Neural cell (in vitro differentiated cells): ENCODE measurements at regions not wholly inside any gene's neighbourhood (a gene's known extent, or its start where the extent isn't known, plus 50 kb on each side); places are given as distances from the start of the nearest gene placed in this dataset.
"Not testable (repeated sequence)": the region's sequence is repeated elsewhere in the genome, so short reads cannot be mapped to it uniquely, and the experiment has no call there.

Source experiments
- H2AFZ ChIP-seq: fragments of 200-600, 300-800 bp; sonication (generic), shearing (Covaris generic); 2 replicates; pipeline ENCODE4 v1.6.0; 2014; ENCODE audit warnings: low read depth, mild to moderate bottlenecking, antibody characterized with exemption, low read length, moderate library complexity
- H3F3A ChIP-seq: fragments of 200-600 bp; shearing (Covaris generic); 2 replicates; pipeline ENCODE4 v1.6.1; 2016; ENCODE audit warnings: mild to moderate bottlenecking, moderate library complexity, mixed read lengths, antibody characterized with exemption, low read length; ENCODE audit not compliant: insufficient read depth, poor library complexity, severe bottlenecking
- H3K27ac ChIP-seq: fragments of 200-600, 300-800 bp; sonication (generic), shearing (Covaris generic); 2 replicates; pipeline ENCODE4 v1.5.1; 2014; ENCODE audit warnings: mild to moderate bottlenecking, low read length, moderate library complexity
- H3K27me3 ChIP-seq: fragments of 300-800, 200-600 bp; sonication (generic), shearing (Covaris generic); 2 replicates; pipeline ENCODE4 v1.6.0; 2014; ENCODE audit warnings: mild to moderate bottlenecking, low read depth, low read length, moderate library complexity; ENCODE audit not compliant: insufficient read depth
- H3K36me3 ChIP-seq: fragments of 300-800, 200-600 bp; sonication (generic), shearing (Covaris generic); 2 replicates; pipeline ENCODE4 v1.5.1; 2014; ENCODE audit warnings: mild to moderate bottlenecking, antibody characterized with exemption, low read length, moderate library complexity; ENCODE audit not compliant: insufficient read depth
- H3K4me2 ChIP-seq: fragments of 300-800, 200-600 bp; sonication (generic), shearing (Covaris generic); 2 replicates; pipeline ENCODE4 v1.6.0; 2014; ENCODE audit warnings: mild to moderate bottlenecking, low read length
- H3K4me3 ChIP-seq: fragments of 300-800, 200-600 bp; sonication (generic), shearing (Covaris generic); 2 replicates; pipeline ENCODE4 v1.5.1; 2014; ENCODE audit warnings: mild to moderate bottlenecking, low read length, moderate library complexity
- H3K79me2 ChIP-seq: fragments of 200-600 bp; shearing (Covaris generic); replicated peaks from 2 replicates; pipeline ENCODE4 v1.6.0; 2014; ENCODE audit warnings: mild to moderate bottlenecking, low read length, moderate library complexity; ENCODE audit not compliant: insufficient read depth
- H3K9ac ChIP-seq: fragments of 300-800, 200-600 bp; sonication (generic), shearing (Covaris generic); 2 replicates; pipeline ENCODE4 v1.6.1; 2016; ENCODE audit warnings: mild to moderate bottlenecking, low read length, mixed read lengths
- H3K9me2 ChIP-seq: fragments of 200-600 bp; shearing (Covaris generic); 2 replicates; pipeline ENCODE4 v1.6.1; 2016; ENCODE audit warnings: mild to moderate bottlenecking, low read length, mixed read lengths; ENCODE audit not compliant: insufficient read depth
- H3K9me3 ChIP-seq: fragments of 200-600, 300-800 bp; sonication (generic), shearing (Covaris generic); 2 replicates; pipeline ENCODE4 v1.6.1; 2016; ENCODE audit warnings: mild to moderate bottlenecking, mixed run types, low read length, moderate library complexity, mixed read lengths
- H4K20me1 ChIP-seq: fragments of 200-600 bp; shearing (Covaris generic); 2 replicates; pipeline ENCODE4 v1.6.1; 2016; ENCODE audit warnings: mild to moderate bottlenecking, mixed run types; ENCODE audit not compliant: insufficient read depth
- CTCF ChIP-seq: fragments of 450-650 bp; IDR thresholded peaks from 2 replicates; pipeline ENCODE4 v1.5.1; 2014; ENCODE audit warnings: antibody characterized with exemption, mild to moderate bottlenecking, moderate library complexity; ENCODE audit not compliant: poor library complexity, severe bottlenecking
- EP300 ChIP-seq: fragments of 450-650 bp; conservative IDR thresholded peaks from 2 replicates; pipeline ENCODE4 v1.6.1; 2014; ENCODE audit warnings: antibody characterized with exemption, mild to moderate bottlenecking, moderate library complexity; ENCODE audit not compliant: poor library complexity, severe bottlenecking
- EZH2 ChIP-seq: fragments of 200-600, 300-800 bp; shearing (Covaris generic), sonication (generic); IDR thresholded peaks from 2 replicates; pipeline ENCODE4 v1.6.1; 2014; ENCODE audit warnings: antibody characterized with exemption, low read length, borderline replicate concordance, mild to moderate bottlenecking; ENCODE audit not compliant: insufficient read depth, poor library complexity, severe bottlenecking
- MXI1 ChIP-seq: fragments of 450-650 bp; conservative IDR thresholded peaks from 2 replicates; pipeline ENCODE4 v1.6.1; 2014; ENCODE audit warnings: antibody characterized with exemption, mild to moderate bottlenecking; ENCODE audit not compliant: poor library complexity, severe bottlenecking
- POLR2AphosphoS5 ChIP-seq: IDR thresholded peaks from 2 replicates; pipeline ENCODE4 v1.6.1; 2012
- RAD21 ChIP-seq: fragments of 450-650 bp; conservative IDR thresholded peaks from 2 replicates; pipeline ENCODE4 v1.6.1; 2014; ENCODE audit warnings: antibody characterized with exemption, mild to moderate bottlenecking, moderate library complexity
- REST ChIP-seq: IDR thresholded peaks from 2 replicates; pipeline ENCODE4 v1.6.1; 2012; ENCODE audit warnings: borderline replicate concordance
- SMC3 ChIP-seq: fragments of 450-650 bp; conservative IDR thresholded peaks from 2 replicates; pipeline ENCODE4 v1.6.1; 2014; ENCODE audit warnings: antibody characterized with exemption, mild to moderate bottlenecking, moderate library complexity; ENCODE audit not compliant: poor library complexity
- TAF1 ChIP-seq: IDR thresholded peaks from 2 replicates; pipeline ENCODE4 v1.6.1; 2012; ENCODE audit warnings: low read depth

GRCh38 chr3:597746-598145 lies 401.2 kb downstream of the CHL1 start:
- not testable (repeated sequence) for H3K79me2 ChIP-seq, H3K4me2 ChIP-seq, H3K9me3 ChIP-seq, H2AFZ ChIP-seq, H3K27me3 ChIP-seq, H3K36me3 ChIP-seq, H3K27ac ChIP-seq, H3K9me2 ChIP-seq, H3K9ac ChIP-seq, H3F3A ChIP-seq, H3K4me3 ChIP-seq, H4K20me1 ChIP-seq

- H4K20me1 ChIP-seq, H3K36me3 ChIP-seq, H3F3A ChIP-seq: not testable (repeated sequence)
Measured at GRCh38 chr3:607480-607879, 410.9 kb downstream of the CHL1 start.

GRCh38 chr3:621714-622113 lies 425.2 kb downstream of the CHL1 start:
- H3F3A ChIP-seq = no peaks in the 10 kb centered on the region
- H3K79me2 ChIP-seq = no peaks in the 10 kb centered on the region
- peak overlapping the region; percentile 30 for H3K27ac ChIP-seq
- no peak overlapping the region for H3K9ac ChIP-seq
- no peaks in the 10 kb centered on the region for H3K9me3 ChIP-seq
- TF ChIP-seq CTCF = no peak
- no peak for TF ChIP-seq REST
- no peak for TF ChIP-seq RAD21
- TF ChIP-seq SMC3 = no peak
- no peak for TF ChIP-seq MXI1
- peak; percentile 64 for TF ChIP-seq POLR2AphosphoS5
- TF ChIP-seq EZH2 = no peak
- no peak for TF ChIP-seq TAF1
- TF ChIP-seq EP300 = peak; percentile 73
- no peak overlapping the region for H3K4me2 ChIP-seq
- no peaks in the 10 kb centered on the region for H3K27me3 ChIP-seq
- H3K36me3 ChIP-seq = no peaks in the 10 kb centered on the region
- no peak overlapping the region for H2AFZ ChIP-seq
- H3K9me2 ChIP-seq = no peaks in the 10 kb centered on the region
- H3K4me3 ChIP-seq = no peak overlapping the region
- no peaks in the 10 kb centered on the region for H4K20me1 ChIP-seq

More at GRCh38 chr3:607480-607879, 410.9 kb downstream of the CHL1 start:
- not testable (repeated sequence) for H3K27me3 ChIP-seq, H3K9ac ChIP-seq, H3K4me2 ChIP-seq, H3K27ac ChIP-seq, H3K79me2 ChIP-seq, H3K9me3 ChIP-seq, H3K4me3 ChIP-seq, H3K9me2 ChIP-seq, H2AFZ ChIP-seq
